HEK293T (cell line): ENCODE measurements at regions not wholly inside any gene's neighbourhood (a gene's known extent, or its start where the extent isn't known, plus 50 kb on each side); places are given as distances from the start of the nearest gene placed in this dataset.

Experiments
- CTCF ChIA-PET: fragments of 350-600 bp; formaldehyde crosslinking; extraction: SDS; loops from one replicate; lab custom pipeline; 2021; ENCODE audit warnings: antibody characterized with exemption, inconsistent platforms; lab: Yijun Ruan, JAX
- POLR2A ChIA-PET: fragments of 350-600 bp; formaldehyde crosslinking; extraction: SDS; loops from one replicate; lab custom pipeline; 2020; ENCODE audit warnings: antibody characterized with exemption, inconsistent platforms; lab: Yijun Ruan, JAX
- DNase-seq: peaks from one replicate; pipeline ENCODE4 v3.0.0; 2012; ENCODE audit warnings: mixed read lengths; ENCODE audit errors: extremely low spot score
- ARNT ChIP-seq: fragments of 450-650 bp; IDR thresholded peaks from 2 replicates; pipeline ENCODE4 v1.6.1; 2017; ENCODE audit warnings: mild to moderate bottlenecking
- BHLHE40 ChIP-seq: fragments of 450-650 bp; IDR thresholded peaks from 2 replicates; pipeline ENCODE4 v1.6.1; 2016; ENCODE audit warnings: mild to moderate bottlenecking, moderate library complexity, borderline replicate concordance
- CTBP1 ChIP-seq: fragments of 450-650 bp; IDR thresholded peaks from 2 replicates; pipeline ENCODE4 v1.6.1; 2016; ENCODE audit warnings: borderline replicate concordance
- ELF4 ChIP-seq: fragments of 450-650 bp; IDR thresholded peaks from 2 replicates; pipeline ENCODE4 v1.6.1; 2017; ENCODE audit warnings: antibody characterized with exemption
- FOXA1 ChIP-seq: fragments of 450-650 bp; IDR thresholded peaks from 2 replicates; pipeline ENCODE4 v1.6.1; 2016; ENCODE audit warnings: mild to moderate bottlenecking
- FOXK2 ChIP-seq: fragments of 450-650 bp; IDR thresholded peaks from 2 replicates; pipeline ENCODE4 v1.6.1; 2016; ENCODE audit warnings: mild to moderate bottlenecking
- FOXM1 ChIP-seq: fragments of 450-650 bp; IDR thresholded peaks from 2 replicates; pipeline ENCODE4 v1.6.1; 2017; ENCODE audit warnings: mild to moderate bottlenecking, borderline replicate concordance
- HDGF ChIP-seq: fragments of 450-650 bp; IDR thresholded peaks from 2 replicates; pipeline ENCODE4 v1.6.1; 2017; ENCODE audit warnings: antibody characterized with exemption, borderline replicate concordance
- L3MBTL2 ChIP-seq: fragments of 450-650 bp; conservative IDR thresholded peaks from 2 replicates; pipeline ENCODE4 v1.6.1; 2016; ENCODE audit warnings: mild to moderate bottlenecking
- LEF1 ChIP-seq: fragments of 450-650 bp; IDR thresholded peaks from 2 replicates; pipeline ENCODE4 v1.6.1; 2017; ENCODE audit warnings: mild to moderate bottlenecking, borderline replicate concordance
- NFRKB ChIP-seq: fragments of 450-650 bp; IDR thresholded peaks from 2 replicates; pipeline ENCODE4 v1.6.1; 2016; ENCODE audit warnings: mild to moderate bottlenecking, moderate library complexity
- SP1 ChIP-seq: fragments of 450-650 bp; IDR thresholded peaks from 2 replicates; pipeline ENCODE4 v1.6.1; 2017
- SUZ12 ChIP-seq: fragments of 450-650 bp; IDR thresholded peaks from 2 replicates; pipeline ENCODE4 v1.6.1; 2016; ENCODE audit warnings: mild to moderate bottlenecking
- TARDBP ChIP-seq: fragments of 450-650 bp; IDR thresholded peaks from 2 replicates; pipeline ENCODE4 v1.6.1; 2016
- ZNF384 ChIP-seq: fragments of 450-650 bp; IDR thresholded peaks from 2 replicates; pipeline ENCODE4 v1.6.1; 2016
- TF ChIP-seq, protein P1 (sequence below): fragments of 450-650 bp; IDR thresholded peaks from 2 replicates; pipeline ENCODE4 v1.6.1; 2016

DNA sequence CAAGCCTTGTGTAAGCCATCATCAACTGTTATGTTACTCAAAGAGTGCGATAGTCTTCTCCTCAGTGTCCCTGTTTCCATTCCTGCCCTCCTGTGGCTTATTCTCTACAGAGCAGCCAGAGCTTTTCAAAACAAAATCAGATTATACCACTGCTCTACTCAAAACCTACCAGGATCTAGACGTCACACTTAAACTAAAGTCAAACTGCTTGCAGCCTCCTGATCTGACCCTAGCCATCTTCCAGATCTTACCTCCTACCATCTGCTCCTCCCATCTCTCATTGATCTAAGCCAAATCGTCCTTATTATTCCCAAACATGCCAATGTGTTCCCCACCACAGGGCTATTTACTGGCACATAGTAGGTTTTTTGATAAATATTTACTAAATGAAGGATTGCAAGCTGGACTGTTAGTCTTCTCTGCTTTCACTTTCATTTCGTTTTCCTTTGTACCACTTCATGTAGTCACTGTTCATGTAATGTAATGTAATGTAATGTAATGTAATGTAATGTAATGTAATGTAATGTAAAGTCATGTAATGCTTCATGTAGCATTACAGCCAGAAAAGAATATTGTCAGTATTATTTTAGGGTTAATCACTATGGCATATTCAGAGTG is 116.1 kb downstream of the GPR37 start:
- ChIA-PET CTCF (no interaction called here), POLR2A (no interaction called here)
- DNase-seq = no peak
- TF ChIP-seq FOXK2 = no peak
- TF ChIP-seq ELF4 = no peak
- TF ChIP-seq ZNF384 = no peak
- no peak for TF ChIP-seq CTBP1
- TF ChIP-seq ARNT = no peak
- no peak for TF ChIP-seq L3MBTL2
- no peak for TF ChIP-seq FOXM1
- TF ChIP-seq, protein P1, sequence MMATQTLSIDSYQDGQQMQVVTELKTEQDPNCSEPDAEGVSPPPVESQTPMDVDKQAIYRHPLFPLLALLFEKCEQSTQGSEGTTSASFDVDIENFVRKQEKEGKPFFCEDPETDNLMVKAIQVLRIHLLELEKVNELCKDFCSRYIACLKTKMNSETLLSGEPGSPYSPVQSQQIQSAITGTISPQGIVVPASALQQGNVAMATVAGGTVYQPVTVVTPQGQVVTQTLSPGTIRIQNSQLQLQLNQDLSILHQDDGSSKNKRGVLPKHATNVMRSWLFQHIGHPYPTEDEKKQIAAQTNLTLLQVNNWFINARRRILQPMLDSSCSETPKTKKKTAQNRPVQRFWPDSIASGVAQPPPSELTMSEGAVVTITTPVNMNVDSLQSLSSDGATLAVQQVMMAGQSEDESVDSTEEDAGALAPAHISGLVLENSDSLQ = no peak
- no peak for TF ChIP-seq FOXA1
- no peak for TF ChIP-seq LEF1
- no peak for TF ChIP-seq NFRKB
- no peak for TF ChIP-seq BHLHE40
- no peak for TF ChIP-seq SP1
- TF ChIP-seq SUZ12 = no peak

DNA sequence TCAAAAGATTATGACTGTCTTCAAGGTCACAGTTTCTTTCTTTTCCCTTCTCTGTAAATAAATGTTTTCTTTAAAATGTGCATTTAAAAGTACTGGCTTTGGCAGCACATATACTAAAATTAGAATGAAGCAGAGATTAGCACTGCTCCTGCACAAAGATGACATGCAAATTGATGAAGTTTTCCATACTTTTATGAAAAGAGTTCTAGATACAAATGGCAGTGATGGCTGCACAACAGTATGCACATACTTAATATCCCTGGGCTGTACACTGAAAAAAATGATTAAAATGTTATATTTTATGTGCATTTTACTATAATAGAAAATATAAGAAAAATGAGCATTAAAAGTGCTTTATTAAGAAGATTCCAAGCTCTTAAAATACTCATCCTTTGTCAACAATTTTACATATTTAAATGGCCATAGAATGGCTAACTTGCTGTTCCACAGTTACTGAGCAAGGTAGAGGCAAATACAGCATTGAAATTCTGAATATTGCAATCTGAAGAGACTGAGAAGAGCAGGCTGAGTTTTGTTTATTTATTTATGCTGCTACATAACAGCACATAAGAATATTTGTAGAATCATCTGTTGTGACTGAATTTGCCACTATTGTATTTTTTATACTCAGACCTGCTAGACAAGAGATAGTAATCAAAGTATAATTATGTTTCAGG is 117.8 kb downstream of the GPR37 start:
- ChIA-PET POLR2A (no interaction called here), CTCF (no interaction called here)
- no peak for TF ChIP-seq SP1
- no peak for TF ChIP-seq ARNT
- no peak for TF ChIP-seq L3MBTL2
- no peak for TF ChIP-seq ZNF384
- TF ChIP-seq FOXK2 = no peak
- TF ChIP-seq FOXM1 = no peak
- TF ChIP-seq LEF1 = no peak
- no peak for TF ChIP-seq HDGF
- no peak for TF ChIP-seq SUZ12
- TF ChIP-seq TARDBP = no peak
- TF ChIP-seq FOXA1 = no peak
- no peak for TF ChIP-seq NFRKB
- TF ChIP-seq BHLHE40 = no peak
- no peak for TF ChIP-seq ELF4
- TF ChIP-seq CTBP1 = no peak
- TF ChIP-seq, protein P1 = no peak
- DNase-seq = no peak

DNA sequence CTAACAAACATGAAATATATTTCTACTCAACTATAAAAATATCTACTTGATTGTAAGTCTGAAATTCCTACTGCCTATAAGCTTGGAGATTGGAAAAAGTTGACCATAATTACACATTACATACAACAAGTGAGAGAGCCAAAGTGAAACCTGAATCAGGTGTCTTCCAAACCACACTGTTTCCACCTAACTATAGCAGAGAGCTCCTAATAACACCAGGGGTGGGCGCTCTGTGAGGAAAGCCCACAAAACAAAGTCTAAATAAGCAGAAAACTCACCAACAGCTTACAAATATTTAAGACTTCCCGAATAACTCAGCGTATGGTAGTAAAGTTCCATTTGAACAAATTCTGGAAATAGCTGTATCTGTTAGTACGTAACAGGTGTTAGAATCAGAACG is 119.9 kb downstream of the GPR37 start:
- no peak for DNase-seq
- no peak for TF ChIP-seq NFRKB
- no peak for TF ChIP-seq FOXK2
- no peak for TF ChIP-seq SP1
- no peak for TF ChIP-seq LEF1
- no peak for TF ChIP-seq FOXM1
- no peak for TF ChIP-seq CTBP1
- TF ChIP-seq BHLHE40 = no peak
- no peak for TF ChIP-seq L3MBTL2
- TF ChIP-seq, protein P1 = no peak
- no peak for TF ChIP-seq ZNF384
- no peak for TF ChIP-seq HDGF
- no peak for TF ChIP-seq SUZ12
- TF ChIP-seq ARNT = no peak
- no peak for TF ChIP-seq ELF4
- no peak for TF ChIP-seq FOXA1
- ChIA-PET POLR2A (no interaction called here), CTCF (no interaction called here)

DNA sequence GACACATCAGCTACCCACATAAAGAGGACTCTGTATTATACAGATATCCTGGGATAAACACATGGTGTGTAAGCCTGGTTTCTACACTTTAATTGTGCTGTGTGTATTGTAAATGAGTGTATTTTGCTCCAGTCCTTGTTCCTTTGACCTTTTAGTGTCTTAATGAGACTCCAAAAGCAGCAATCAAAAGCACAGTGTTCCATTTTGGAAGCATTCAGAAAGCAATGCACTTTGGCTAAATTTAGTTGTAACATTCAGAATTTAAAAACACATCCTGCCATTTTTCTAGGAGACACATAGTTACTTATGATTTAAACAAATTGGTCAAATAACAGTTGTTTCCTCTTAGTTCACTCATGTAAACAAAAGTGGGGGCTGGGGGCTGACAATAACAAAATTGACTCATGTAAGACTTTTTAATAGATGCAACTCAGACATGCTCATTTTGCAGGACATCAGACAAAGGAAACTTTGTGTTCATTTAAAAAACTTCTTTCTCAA is 122.2 kb downstream of the GPR37 start:
- ChIA-PET CTCF (no interaction called here), POLR2A (no interaction called here)
- no peak for DNase-seq
- TF ChIP-seq SUZ12 (no peak), LEF1 (no peak), BHLHE40 (no peak), FOXA1 (no peak), ARNT (no peak), NFRKB (no peak), ZNF384 (no peak), FOXM1 (no peak), FOXK2 (no peak), ELF4 (no peak), CTBP1 (no peak), HDGF (no peak), TARDBP (no peak), L3MBTL2 (no peak)
- TF ChIP-seq, protein P1 = no peak

DNA sequence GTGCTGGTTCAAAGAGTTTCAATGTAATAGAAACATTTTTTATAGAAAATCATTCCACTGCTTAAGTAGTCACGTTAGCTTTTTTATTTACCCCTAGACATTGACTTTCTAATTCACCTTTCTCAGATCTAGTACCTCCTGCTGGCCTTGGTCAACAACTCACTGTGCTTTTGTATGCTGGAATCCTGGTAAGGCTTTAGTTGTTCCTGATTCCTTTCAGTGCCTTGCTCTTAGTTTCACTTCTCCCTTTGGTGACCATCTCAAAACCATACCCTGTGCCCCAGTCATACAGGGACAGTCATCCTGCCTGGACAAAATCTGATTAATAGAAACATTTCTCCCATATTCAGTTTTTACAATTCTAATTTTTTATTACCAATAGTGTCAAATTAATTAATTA is 130.2 kb downstream of the GPR37 start:
- TF ChIP-seq ELF4 = no peak
- no peak for TF ChIP-seq SP1
- no peak for TF ChIP-seq FOXK2
- no peak for TF ChIP-seq FOXA1
- TF ChIP-seq TARDBP = no peak
- TF ChIP-seq ZNF384 = no peak
- TF ChIP-seq HDGF = no peak
- TF ChIP-seq NFRKB = no peak
- no peak for TF ChIP-seq LEF1
- TF ChIP-seq L3MBTL2 = no peak
- no peak for TF ChIP-seq CTBP1
- no peak for TF ChIP-seq ARNT
- TF ChIP-seq, protein P1 = no peak
- TF ChIP-seq BHLHE40 = no peak
- no peak for TF ChIP-seq FOXM1
- no peak for TF ChIP-seq SUZ12
- DNase-seq = no peak
- POLR2A ChIA-PET = no interaction called here
- CTCF ChIA-PET = no interaction called here
